Stimulated activated CD4-positive, alpha-beta T cell treated with anti-CD3 and anti-CD28 coated beads, Interleukin-12 subunit alpha, Interleukin-12 subunit beta, amount 100 ng/mL, for 24 hours (primary cell): ENCODE measurements at regions not wholly inside any gene's neighbourhood (a gene's known extent, or its start where the extent isn't known, plus 50 kb on each side); places are given as distances from the start of the nearest gene placed in this dataset.
"Not testable (repeated sequence)": the region's sequence is repeated elsewhere in the genome, so short reads cannot be mapped to it uniquely, and the experiment has no call there.

ENCODE experiments used
- DNase-seq, 2 experiments: peaks; one replicate each; pipeline ENCODE4 v3.0.0-alpha.2; 2020; ENCODE audit warnings: low read depth in 2 of 2

DNA sequence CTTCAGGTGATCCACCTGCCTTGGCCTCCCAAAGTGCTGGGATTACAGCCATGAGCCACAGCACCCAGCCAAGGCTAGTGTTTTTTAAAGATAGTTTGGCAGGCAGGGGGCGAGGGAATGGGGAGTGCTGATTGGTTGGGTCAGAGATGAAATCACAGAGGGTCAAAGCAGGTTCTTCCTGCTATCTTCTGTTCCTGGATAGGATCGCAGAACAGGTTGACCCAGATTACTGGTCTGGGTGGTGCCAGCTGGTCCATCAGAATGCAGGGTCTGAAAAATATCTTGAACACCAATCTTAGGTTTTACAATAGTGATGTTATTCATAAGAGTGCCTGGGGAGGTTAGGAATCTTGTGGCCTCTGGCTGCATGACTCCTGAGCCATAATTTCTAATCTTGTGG is 272.2 kb downstream of the CD83 start:
- not testable (repeated sequence) for DNase-seq

DNA sequence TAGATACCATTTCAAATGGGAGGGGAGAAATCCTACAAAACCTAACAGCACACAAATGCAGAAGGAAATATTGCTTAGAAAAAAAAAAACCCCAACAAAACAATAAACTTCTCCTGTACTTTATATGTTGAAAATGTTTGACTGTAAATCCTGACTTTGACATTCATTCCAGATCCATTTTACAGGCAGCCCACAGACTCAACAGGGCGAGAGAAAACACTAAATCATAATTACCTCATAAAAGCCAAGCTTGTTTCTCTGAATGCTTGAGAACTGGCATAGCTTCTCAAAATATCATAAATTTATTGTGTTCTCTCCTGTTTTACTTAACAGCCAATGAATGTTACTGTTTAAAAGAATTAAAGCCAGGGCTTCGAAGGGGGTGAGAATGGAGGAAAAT is 273.2 kb downstream of the CD83 start:
- no peak for DNase-seq

DNA sequence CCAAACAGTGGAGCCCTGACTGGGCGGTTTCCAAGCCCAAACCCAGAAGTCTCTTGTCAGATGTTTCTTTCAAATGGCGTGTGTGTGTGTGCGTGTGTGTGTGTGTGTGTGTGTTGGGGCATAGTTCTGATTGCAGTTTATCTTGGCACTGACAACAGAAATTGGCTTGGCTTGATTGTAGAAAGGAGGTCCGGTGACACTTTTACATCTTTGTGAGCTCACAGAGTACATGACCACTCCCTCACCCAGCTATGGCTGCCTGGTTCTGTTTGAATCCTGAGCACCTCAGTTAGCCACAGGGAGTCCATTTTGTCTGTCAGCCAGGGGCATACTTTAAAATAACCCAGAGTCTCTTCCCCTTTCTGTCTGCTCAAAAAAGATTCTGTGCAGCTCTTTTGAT is 276.3 kb downstream of the CD83 start:
- no peak for DNase-seq

DNA sequence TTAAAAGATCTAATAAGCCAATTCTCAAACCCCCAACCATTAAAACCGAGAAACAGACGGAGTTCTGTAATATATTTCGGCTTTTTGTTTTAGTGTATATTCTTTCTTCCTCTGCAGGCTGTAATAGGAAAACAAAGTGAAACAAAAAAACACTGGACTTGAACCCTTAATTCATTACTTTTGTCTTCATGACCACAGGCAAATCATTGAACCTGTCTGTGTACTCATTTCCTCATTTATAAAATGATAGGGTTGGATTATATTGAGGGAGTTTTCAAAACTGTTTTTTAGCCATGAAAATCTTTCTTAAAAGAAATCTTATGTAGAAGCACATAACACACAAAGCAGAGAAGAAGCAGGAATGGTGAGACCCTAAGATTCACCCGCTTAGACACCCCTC is 278.8 kb downstream of the CD83 start:
- no peak for DNase-seq

DNA sequence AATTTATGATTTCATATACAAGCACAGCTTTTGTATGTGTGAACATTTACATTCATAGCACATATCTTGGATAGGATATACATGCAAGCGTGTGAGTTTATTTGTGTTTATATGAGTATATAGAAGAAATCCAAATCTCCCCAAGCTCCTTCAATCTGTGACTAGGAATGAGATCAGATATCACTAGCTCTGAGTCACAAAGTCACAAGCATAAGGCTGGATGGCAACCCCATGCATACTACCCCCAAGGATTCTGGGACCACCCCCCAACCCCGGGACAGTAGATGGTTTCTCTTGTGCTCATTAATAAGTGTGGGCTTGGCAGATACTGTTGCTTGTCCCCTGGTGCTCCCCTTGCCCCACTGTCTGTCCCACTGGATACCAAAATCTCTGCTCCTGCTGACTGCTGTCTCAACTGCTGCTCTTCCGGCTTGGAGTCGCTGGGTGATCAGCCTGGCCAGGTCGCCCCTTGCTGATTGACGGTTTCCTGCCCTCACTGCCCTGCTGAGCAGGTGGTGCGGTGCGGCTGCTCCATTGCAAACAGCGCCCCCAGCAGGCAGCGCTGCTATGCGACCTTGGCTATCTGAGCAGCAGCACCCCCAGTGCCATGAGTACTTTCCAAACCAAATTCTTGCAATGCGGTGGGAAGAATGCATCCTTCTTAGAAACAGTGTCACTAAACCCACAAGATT is 279.4 kb downstream of the CD83 start:
- DNase-seq = no peak

DNA sequence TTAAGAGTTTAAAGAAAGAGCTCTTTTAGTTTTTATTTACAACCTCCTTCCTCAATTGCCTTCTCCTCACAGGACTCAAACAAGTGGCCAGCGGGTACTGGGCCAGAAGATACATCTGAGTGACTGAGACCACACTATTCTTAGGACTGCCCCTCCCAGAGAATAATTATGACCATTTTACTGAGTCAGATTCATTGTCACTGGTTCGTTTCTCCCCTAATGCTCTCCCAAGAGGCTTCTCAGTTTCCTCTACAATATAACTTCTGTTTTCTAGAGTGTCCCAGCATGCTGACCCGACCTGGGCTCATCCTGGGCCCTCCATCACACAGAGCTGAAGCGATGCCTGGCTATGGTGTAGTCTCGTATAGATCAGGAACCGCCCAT is 279.9 kb downstream of the CD83 start:
- no peak for DNase-seq

DNA sequence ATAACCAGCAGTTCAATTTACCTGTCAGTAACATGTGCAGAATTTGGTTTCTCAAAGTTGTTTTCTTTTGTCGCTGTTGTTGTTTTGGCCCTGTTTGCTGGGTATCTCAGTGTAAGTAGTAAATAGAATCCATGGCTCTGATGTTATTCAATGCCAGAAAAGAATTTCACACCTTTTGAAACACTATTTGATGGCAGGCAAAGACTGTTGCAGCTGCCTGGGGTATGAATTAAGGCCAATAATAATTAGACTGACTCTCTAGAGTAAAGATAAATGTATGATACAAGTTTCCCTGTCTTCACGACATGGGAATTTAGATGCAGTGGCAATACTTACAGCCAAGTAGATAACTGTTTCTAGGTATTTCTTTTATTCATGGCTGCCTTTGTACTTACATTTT is 281.4 kb downstream of the CD83 start:
- DNase-seq = no peak

DNA sequence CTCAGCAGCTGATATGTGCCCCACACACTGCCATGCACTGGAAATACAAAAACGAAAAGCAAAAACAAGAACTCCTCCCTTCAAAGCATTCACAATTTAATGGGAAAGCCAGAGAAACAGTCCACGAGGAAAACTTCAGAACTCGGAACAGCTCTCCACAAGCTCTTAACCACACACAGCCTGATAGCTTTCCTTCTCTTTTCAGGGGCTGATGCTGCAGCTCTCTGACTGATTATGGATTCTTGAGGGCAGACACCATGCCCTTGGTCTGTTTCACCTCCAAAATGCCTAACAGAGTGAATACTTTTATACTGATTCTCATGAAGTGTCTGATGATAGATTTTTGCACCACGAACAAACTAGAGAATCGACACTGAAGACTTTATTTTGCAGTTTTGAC is 282.1 kb downstream of the CD83 start:
- no peak for DNase-seq

DNA sequence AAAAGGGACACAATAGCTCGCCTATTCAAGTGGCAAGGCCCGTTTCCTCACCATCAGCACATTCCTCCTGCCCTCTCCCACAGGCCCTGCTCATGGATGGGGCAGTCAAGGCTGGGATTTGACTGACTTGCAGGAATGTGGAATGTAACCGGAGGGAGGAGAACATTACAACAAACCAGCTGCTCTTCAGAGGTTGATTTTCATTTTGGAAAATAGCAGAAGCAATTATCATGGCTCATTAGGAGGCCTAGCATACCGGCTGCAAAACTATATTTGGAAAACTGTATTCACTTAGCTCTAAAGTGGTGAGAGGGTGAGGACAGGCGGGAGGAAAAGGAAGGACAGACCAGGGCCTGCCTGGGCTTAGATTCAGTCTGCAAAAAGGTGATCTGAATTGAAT is 283.7 kb downstream of the CD83 start:
- no peak for DNase-seq

DNA sequence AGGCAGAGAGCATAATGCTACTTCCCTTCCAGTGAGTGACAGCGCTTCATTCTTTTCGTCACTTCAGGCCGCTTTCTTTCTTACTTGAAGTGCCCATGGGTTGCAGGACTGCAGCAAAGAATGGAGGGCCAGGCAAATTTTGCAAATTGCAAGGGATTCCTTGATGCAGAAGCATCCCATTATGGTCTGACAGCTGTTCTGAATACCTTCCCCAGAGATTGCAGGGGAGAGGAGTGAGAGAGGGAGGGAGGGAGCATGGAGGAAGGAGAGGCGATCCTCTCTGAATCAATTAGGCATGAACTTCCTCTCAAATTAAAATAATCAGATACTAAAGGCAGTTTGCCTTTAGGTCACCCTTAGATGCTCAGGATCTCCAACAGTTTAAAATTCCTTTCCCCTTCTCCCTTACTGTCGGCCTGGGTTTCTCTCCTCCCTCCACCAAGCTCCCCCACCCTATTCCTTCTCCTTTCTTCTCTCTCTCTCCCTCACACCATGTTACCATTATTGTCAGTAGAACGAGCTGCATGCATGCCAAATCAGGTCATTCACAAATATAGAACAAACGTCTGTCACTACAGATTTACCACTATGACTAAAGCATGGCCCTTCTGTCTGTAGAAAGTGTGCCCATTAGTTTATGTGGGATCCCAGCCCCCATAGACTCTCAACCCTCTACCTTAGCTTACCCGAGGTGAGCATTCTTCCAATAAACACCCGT is 289.2 kb downstream of the CD83 start:
- no peak for DNase-seq

DNA sequence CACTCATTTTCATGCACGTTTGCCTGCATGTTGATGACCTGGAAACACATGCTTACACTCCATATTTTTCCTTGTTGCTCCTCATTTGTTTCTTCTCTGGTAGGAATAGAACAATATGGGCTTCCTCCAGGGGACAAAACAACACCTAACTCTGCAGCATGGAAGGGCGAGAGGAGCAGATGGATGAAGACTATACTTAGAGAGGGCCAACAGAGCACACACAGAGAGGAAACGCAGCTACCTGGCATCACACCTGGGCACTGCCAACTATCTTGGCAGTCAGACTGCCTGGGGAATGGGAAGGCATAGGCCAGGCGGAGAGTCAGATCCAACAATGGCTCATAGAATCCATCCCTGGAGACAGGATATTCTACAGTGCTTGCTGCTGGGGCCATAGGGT is 290.9 kb downstream of the CD83 start:
- no peak for DNase-seq

DNA sequence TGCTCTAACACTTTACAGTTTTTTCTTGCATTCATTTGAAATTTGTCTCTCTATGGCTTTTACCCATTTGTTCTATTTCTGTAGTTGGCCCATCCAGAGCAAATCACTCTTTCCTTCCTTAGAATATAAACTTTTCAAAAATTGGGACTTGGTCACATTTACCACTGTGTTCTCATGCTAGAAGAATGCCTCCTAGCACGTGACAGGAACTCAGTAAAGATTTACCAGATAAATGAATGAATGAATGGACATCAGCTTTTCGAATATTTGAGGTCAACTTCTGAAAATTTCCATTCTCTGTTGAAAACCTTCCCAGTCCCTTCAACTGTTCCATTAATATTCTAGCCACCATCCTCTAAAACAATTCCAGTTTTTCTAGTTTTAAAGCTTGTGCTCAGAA is 294.5 kb downstream of the CD83 start:
- no peak for DNase-seq

DNA sequence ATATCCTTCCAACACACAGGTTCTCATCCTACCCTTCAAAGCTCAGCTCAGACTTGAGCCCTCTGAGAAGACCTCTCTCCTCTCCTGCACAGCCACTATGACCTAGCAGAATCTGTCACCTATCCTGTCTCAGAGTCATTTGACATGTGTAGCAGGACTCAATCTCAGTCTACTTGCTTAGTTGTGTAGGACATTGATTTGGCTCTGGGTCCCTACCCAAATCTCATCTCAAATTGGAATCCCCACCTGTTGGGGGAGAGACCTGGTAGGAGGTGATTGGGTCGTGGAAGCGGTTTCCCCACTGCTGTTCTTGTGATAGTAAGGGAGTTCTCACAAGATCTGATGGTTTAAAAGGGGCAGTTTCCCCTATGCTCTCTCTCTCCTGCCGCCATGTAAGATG is 297.9 kb downstream of the CD83 start:
- no peak for DNase-seq

DNA sequence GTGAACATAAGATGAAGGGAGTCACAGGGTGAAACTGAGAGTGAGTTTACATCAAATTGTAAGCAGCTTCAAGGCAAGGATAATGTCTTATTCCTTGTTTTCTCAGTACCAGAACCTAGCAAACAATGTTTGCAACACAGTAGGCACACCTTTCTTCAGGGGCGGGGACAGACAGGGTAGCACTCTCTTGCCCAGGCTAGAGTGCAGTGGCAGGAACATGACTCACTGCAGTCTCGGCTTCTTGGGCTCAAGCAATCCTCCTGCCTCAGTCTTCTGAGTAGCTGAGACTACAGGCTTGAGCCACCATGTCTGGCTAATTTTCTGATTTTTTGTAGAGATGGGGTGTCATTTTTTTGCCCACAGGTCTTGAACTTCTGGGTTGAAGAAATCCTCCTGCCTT is 299.8 kb downstream of the CD83 start:
- DNase-seq = no peak

DNA sequence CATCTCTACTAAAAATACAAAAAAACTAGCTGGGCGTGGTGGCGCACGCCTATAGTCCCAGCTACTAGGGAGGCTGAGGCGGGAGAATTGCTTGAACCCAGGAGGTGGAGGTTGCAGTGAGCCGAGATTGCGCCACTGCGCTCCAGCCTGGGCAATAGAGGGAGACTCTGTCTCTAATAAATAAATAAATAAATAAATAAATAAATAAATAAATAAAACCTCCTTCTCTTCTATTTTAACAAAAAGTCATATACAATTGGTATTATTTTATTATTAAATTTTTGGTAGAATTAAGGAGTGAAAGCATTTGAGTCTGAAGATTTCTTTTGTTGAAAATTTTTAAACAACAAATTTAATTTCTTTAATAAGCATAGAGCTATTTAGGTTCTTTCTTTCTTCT is 301.7 kb downstream of the CD83 start:
- not testable (repeated sequence) for DNase-seq

DNA sequence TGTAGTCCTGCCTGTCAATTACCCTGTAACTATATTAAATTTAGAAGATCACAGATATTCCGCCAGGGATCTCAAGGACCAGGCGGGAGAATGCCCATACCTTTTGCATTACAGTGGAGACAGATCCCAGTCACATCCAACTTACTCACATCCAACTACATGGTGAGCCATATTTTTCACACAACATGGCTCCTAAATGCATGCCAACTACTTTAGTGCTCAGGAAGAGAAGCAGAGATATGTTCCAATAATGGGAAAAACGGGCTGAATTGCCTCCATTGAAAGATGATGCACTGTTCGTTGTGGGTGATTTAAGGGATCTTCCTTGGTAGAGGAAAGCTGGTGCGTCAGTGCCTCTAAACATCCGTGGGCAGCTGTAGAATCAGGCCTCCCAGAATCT is 304.5 kb downstream of the CD83 start:
- no peak for DNase-seq

DNA sequence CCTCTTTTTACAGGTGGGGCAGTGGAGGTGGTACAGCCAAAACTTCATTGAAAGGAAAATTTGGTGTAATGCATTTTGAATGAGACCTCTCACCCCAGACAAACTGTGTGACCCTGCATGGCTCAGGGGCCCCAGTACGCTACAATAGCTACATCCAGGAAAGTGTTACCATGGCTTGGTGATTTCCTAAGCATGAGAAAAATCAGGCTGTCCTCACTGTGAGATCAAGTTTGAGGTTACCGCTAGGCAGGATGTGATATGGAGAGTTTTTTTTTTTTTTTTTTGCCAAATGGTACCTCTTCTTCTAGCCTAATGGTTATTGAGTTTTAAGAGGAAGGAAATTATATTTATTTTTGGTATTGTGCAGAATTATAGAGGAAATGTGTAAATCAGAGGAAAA is 305.3 kb downstream of the CD83 start:
- no peak for DNase-seq

DNA sequence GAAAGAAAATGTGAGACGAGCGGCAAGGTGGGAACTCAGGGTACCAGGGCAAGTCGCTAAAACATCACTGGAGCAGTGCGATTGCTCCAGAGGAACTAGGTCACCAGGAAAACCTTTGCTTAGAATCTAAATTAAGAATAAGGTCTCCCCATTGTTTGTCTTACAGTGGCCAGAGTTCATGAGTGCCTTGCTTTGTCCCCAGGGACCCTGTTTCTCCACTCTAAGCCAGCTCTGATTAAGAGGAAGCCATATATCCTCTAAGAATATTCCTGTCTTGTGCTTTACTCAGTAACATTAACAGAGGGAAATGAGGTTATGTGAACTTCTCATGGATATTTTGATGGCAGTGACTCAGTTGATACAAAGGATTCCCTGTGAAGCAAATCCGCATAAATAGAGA is 305.8 kb downstream of the CD83 start:
- no peak for DNase-seq

DNA sequence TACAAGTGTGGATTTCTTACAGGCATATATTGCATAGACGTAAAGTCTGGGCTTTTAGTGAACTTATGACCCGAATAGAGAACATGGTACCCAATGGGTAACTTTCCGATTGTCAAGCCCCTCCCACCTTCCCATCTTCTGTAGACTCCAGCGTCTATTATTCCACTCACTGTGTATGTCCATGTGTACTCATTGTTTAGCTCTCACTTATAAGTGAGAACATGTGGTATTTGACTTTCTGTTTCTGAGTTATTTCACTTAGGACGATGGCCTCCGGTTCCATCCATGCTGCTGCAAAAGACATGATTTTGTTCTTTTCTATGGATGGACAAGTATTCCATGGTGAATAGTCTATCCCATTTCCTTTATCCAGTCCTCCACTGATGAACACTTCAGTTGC is 306.4 kb downstream of the CD83 start:
- peak in 1 of 2 experiments; percentile 11 for DNase-seq

DNA sequence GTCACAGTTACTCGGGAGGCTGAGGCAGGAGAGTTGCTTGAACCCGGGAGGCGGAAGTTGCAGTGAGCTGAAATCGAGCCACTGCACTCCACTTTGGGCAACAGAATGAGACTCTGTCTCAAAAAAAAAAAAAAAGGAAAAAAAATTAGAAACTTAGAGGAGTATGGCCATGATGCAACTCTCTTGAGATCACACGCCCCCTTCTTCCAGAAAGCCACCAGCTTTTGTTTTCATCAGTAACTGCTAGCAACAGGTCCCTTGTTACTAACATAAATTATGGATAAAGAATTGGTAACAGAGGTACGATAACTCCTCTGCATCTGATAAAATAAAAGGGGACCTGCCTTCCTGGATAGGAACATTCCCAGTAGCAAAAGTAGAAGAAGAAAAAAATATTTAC is 308.2 kb downstream of the CD83 start:
- DNase-seq = no peak

DNA sequence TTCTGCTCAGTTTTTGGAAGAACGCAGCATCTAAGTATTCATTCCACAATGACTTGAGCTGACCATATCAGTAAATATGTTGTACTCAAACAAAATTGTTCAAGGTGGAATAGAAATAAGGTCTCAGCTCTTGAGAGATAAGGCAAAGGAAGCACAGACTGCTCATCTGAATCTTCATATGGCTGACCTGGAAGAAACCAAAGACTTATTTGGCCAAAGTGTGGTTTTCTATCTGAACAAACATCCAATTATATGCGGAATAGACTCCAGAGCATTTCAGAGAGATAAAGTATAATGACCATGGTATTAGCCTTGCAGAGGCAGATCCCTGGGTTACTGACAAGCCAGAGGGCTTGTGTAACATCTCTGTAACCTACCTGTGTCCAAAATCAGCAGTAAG is 308.7 kb downstream of the CD83 start:
- DNase-seq = no peak

DNA sequence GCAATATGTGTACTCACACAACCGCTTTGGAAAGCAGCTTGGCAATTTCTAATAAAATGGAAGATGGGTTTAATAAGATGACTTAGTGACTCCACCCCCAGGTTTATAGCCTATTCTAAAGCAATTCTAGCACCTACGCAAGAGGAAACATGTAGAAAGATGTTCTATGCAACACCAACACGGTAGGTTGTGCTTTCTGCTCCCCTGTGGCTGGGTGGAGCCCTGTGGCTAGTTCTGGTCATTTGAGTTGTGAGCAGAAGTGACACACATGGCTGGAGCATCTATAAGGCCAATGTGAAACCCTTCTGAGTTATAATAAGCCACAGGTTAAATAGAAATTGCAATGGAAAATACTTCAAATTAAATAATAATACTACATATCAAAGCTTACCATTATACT is 310.7 kb downstream of the CD83 start:
- no peak for DNase-seq

DNA sequence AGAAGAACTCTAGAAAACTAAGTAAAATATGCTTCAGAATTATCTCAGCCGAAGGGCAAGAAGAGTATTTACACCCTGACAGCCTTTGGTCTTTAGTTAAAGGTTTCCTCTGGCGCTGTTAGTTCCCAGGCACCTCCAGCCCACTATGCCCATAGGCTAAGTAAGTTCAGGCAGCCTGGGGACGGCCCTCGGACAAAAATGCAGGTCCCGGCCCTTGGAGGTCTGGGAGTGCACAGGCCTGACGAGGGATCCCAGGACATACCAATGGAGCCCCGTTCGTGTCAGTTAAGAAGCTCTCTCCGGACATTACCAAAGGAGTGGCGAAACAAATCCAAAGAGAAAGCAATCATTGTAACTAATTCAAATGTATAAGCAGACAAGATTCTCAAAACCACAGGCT is 311.8 kb downstream of the CD83 start:
- no peak for DNase-seq

DNA sequence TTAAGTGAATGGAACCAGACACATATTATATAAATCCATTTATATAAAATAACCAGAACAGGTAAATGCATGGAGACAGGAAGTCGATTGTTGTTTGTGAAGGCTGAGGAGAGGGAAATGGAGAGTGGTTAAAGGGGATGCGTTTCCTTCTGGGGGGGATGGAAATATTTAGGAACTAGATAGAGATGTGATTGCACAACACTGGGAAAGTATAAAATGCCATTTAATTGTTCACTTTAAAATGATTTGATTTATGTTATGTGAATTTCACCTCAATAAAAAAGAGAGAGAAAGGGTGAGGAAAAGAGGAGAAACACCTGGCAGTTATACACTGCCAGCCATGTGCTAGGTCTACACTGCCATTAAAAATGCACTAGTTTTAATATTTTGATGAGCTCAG is 312.6 kb downstream of the CD83 start:
- no peak for DNase-seq
